ENCODE measurements at regions not wholly inside any gene's neighbourhood (a gene's known extent, or its start where the extent isn't known, plus 50 kb on each side); places are given as distances from the start of the nearest gene placed in this dataset.

DNA sequence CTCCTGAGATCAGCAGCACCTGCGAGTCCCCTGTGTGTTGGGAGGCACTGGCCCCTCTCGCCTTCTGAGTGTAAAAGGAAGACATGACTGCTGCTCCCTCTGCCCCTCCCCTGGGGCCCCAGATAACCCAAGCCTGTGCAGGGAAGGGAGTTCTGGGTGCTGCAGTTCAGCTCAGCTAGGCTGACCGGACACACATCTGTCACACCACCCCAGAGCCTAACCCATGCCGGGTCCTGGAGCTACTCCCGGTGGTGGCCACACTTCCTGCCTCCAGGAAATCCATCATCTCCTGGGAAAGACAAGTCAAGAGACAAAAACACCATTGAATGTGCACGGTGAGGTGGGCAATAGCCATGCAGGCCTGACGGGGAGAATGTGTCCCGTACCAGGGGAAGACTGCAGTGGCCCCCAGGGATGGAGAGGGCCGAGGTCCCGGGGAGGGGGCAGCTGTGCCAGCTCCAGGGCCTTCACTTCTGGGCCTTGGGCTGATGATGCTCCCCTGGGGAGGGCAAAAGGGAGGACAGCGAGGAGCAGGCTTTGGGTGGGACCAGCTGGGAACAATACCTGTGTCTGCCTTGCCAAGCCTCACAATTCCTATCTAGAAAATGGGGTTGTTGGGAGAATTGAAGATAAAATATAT is 210.6 kb downstream of the TFCP2L1 start:
- DNase-seq: no peak
- peaks cover 0 to 7% of the 10 kb centered on the region in 2 donors for H3K27me3 ChIP-seq
- no peaks in the 10 kb centered on the region for H3K9me3 ChIP-seq
- H3K36me3 ChIP-seq: no peaks in the 10 kb centered on the region
- TF ChIP-seq POLR2A (IDR thresholded peaks at IDR 0.05): no peak
- TF ChIP-seq, protein P1, sequence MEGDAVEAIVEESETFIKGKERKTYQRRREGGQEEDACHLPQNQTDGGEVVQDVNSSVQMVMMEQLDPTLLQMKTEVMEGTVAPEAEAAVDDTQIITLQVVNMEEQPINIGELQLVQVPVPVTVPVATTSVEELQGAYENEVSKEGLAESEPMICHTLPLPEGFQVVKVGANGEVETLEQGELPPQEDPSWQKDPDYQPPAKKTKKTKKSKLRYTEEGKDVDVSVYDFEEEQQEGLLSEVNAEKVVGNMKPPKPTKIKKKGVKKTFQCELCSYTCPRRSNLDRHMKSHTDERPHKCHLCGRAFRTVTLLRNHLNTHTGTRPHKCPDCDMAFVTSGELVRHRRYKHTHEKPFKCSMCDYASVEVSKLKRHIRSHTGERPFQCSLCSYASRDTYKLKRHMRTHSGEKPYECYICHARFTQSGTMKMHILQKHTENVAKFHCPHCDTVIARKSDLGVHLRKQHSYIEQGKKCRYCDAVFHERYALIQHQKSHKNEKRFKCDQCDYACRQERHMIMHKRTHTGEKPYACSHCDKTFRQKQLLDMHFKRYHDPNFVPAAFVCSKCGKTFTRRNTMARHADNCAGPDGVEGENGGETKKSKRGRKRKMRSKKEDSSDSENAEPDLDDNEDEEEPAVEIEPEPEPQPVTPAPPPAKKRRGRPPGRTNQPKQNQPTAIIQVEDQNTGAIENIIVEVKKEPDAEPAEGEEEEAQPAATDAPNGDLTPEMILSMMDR (IDR thresholded peaks at IDR 0.05): no peak
- H3K4me1 ChIP-seq: peaks cover 0 to 4% (median 0%) of the 10 kb centered on the region in 4 donors
- no peak overlapping the region for H3K4me3 ChIP-seq
- H3K27ac ChIP-seq: no peak overlapping the region

DNA sequence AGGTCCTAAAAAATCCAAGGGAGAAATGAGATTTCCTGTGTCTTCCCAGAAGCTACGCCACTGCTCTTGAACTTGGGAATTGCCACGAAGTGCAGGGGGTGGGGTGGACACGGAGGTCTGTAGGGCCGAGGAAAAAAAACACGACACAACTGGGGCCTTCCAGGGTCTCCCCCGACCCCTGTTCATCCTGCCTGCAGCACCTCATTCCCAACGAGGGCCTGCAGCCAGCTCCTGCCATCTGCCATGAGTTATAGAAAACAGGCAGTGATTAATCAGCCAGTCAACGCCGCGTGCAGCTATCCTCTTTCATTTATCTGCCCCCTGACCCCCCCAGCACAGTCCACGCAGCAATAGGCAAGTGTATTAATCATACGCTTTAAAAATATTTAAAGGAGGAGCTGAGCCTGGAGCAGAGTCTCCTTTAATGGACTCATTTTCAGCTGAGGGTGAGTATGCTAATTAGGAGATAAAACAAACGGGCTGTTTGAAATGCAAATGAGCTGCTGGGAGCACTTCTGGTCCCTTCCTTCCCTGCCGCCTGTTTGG is 209.9 kb downstream of the TFCP2L1 start:
- H3K9me3 ChIP-seq: no peaks in the 10 kb centered on the region
- TF ChIP-seq POLR2A (IDR thresholded peaks at IDR 0.05): no peak
- TF ChIP-seq, protein P1 (IDR thresholded peaks at IDR 0.05): no peak
- no peak for DNase-seq
- no peaks in the 10 kb centered on the region for H3K36me3 ChIP-seq
- H3K4me3 ChIP-seq: no peak overlapping the region
- H3K27me3 ChIP-seq: peaks cover 0 to 7% of the 10 kb centered on the region in 2 donors
- H3K4me1 ChIP-seq: peaks cover 0 to 4% (median 0%) of the 10 kb centered on the region in 4 donors
- H3K27ac ChIP-seq: no peak overlapping the region

DNA sequence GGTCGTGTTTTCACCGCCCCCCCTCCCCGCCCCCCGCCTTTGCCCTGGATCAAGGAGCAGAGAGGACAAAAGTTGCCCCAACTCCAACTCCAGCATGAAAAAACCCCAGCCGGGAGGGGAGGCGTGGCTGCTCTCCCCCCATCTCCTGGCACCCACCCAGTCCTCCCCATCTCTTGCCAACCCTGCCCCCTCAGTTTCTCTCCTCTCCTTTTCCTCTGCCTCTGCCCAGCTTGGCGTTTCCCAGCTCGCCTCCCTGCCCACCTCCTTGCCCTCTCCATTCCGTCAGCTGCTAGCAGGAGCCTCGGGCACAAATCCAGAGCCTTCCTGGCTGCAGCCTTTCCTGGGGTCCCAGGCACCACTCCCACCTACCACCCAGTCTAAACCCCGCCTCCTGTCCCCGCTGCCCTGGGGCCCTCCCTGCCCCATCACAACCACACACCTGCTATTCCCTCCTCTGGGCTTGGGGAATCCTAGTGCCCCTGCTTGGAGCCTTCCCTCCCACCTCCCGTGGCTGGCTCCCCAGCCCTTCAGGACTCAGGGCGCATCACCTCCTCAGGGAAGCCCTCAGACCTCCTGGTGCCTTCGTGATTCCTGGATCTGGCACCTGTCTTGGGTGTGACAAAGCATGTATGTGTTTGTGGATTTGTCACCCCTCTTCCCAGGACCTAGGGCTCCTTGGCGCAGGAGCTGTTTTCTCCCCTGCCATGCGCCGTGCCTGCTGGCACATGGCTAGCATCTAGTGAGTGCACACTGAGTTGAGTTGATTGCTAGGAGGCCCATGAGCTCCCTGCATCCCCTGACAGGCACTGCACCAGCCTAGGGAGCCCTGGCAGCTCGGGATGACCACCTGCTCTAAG is 209.1 kb downstream of the TFCP2L1 start:
- Histone ChIP-seq H3K4me1 (peaks cover 0 to 4% (median 0%) of the 10 kb centered on the region in 4 donors), H3K36me3 (no peaks in the 10 kb centered on the region), H3K27ac (no peak overlapping the region), H3K4me3 (no peak overlapping the region), H3K27me3 (peaks cover 0 to 7% of the 10 kb centered on the region in 2 donors), H3K9me3 (no peaks in the 10 kb centered on the region)
- DNase-seq: no peak
- TF ChIP-seq, protein P1 (IDR thresholded peaks at IDR 0.05): no peak
- no peak for TF ChIP-seq POLR2A (IDR thresholded peaks at IDR 0.05)

DNA sequence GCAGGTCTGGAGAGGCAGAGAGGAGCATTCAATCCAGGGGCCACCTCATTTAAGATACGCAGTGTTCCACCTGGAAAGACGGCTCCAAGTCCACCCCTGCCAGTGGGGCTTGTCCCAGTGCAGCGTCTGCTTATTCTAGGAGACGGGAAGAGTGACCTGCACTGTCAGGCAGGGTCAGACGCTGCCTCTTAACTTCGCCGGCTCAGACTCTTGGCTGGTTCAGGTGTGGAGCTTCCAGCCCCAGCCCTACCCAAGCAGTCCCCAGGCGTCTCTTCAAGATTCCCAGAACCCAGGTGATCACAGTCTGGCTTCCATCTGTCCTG is 208.5 kb downstream of the TFCP2L1 start:
- no peak for TF ChIP-seq POLR2A (IDR thresholded peaks at IDR 0.05)
- TF ChIP-seq, protein P1 (IDR thresholded peaks at IDR 0.05): no peak
- Histone ChIP-seq H3K36me3 (no peaks in the 10 kb centered on the region), H3K27ac (no peak overlapping the region), H3K27me3 (peaks cover 0 to 7% of the 10 kb centered on the region in 2 donors), H3K4me3 (no peak overlapping the region), H3K9me3 (no peaks in the 10 kb centered on the region), H3K4me1 (peaks cover 0 to 4% (median 0%) of the 10 kb centered on the region in 4 donors)
- DNase-seq: no peak

DNA sequence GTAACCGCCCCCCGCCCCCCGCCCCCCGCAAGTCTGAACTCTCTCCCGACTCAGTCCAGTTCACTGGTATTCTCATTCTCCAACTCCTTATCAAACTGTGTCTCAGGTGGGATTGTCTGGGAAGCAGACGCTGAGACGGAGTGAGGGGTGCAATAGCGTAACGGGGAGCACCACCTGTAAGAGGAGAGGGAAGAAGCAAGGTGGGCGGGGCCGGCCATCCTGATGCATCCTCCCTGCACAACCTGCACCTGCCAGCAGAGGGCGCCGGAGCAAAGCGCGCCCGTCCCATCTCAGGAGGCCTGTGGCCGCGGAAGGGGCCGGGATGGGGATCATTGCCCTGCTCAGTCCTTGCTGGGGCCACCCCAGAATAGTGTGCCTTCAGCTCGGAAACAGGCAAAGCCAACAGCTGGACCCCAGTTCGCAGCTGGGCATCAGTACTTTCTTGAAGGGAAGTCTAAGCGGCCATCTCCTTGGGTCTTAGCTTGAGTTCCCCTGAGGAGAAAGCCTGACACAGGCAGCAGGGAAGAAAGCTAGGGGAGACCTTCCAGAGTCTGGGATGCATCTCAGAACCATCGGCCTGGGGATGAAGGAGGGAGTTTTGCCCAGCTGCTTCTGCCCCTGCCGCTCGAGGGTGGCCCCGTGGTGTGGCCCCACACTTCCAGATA is 208.0 kb downstream of the TFCP2L1 start:
- H3K9me3 ChIP-seq: no peaks in the 10 kb centered on the region
- DNase-seq: peak; percentile 40 to 83 (median 82)
- H3K27ac ChIP-seq: no peak overlapping the region
- H3K4me1 ChIP-seq: peaks cover 0 to 4% (median 0%) of the 10 kb centered on the region in 4 donors
- peaks cover 0 to 7% of the 10 kb centered on the region in 2 donors for H3K27me3 ChIP-seq
- H3K36me3 ChIP-seq: no peaks in the 10 kb centered on the region
- no peak for TF ChIP-seq POLR2A (IDR thresholded peaks at IDR 0.05)
- TF ChIP-seq, protein P1 (IDR thresholded peaks at IDR 0.05): peak; percentile 33 to 85 (median 71)
- H3K4me3 ChIP-seq: no peak overlapping the region
